ENCODE measurements at regions not wholly inside any gene's neighbourhood (a gene's known extent, or its start where the extent isn't known, plus 50 kb on each side); places are given as distances from the start of the nearest gene placed in this dataset.

DNA sequence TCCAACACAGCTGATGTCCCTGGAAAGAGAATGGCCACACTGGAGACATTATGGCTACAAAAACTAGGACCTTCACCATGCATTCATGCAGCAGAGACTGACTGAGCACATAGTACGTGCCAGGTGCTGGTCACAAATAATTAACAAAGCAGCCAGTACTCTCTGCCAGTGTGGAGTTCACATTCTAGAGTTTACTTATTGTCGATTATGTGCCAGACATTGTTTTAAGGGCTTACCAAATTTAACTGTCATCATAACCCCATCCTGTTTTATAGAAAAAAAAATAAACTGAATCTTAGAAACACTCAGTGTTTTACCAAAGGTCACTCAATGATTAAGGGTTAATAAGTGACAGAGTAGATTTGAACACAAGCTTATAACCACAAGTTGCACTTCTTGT is 143.3 kb downstream of the RRAGC start:
- WGBS (ENCODE audit: extremely low coverage, insufficient read length, low lambda C conversion rate): no CpG with 5 or more reads among the region's 2 CpGs
- H2BK12ac ChIP-seq (ENCODE audit: insufficient read length, low read depth, low read length): no peak overlapping the region
- H3K9me3 Mint-ChIP-seq: no peaks in the 10 kb centered on the region

More for the DNA sequence above, 143.3 kb downstream of the RRAGC start:
- Histone ChIP-seq H3K9me3 (ENCODE audit: control insufficient read depth, low read depth, low read length) (no peaks in the 10 kb centered on the region), H3K27ac (ENCODE audit: insufficient read length, low read depth, low read length) (no peak overlapping the region), H3K9ac (ENCODE audit: extremely low read depth, insufficient read length, low read length) (no peak overlapping the region), H4K91ac (ENCODE audit: insufficient read length, low read depth, low read length) (no peak overlapping the region), H3K14ac (ENCODE audit: insufficient read depth, low read length) (no peak overlapping the region), H3K23me2 (ENCODE audit: insufficient read length, low read depth, low read length, poor library complexity, severe bottlenecking) (no peaks in the 10 kb centered on the region), H2AK5ac (ENCODE audit: insufficient read length, low read length) (no peak overlapping the region), H3K4me1 (ENCODE audit: insufficient read depth, low read length) (no peaks in the 10 kb centered on the region), H3K4me2 (ENCODE audit: insufficient read depth, insufficient read length, low read length) (no peak overlapping the region), H3K4ac (ENCODE audit: low read depth, low read length) (no peak overlapping the region), H2BK120ac (ENCODE audit: low read depth, low read length, poor library complexity, severe bottlenecking) (no peak overlapping the region), H3K27me3 (ENCODE audit: insufficient read depth, low read length) (no peaks in the 10 kb centered on the region), H2BK5ac (ENCODE audit: insufficient read length, low read length) (no peak overlapping the region), H3K56ac (ENCODE audit: insufficient read length, low read depth, low read length) (no peak overlapping the region), H3K79me2 (ENCODE audit: insufficient read depth, low read length) (no peaks in the 10 kb centered on the region), H3K23ac (ENCODE audit: insufficient read length, low read depth, low read length) (no peak overlapping the region), H3T11ph (ENCODE audit: low read length) (no peak overlapping the region), H4K20me1 (ENCODE audit: control insufficient read depth, insufficient read depth, insufficient read length) (no peaks in the 10 kb centered on the region), H3K79me1 (ENCODE audit: insufficient read depth, low read depth, low read length, poor library complexity, severe bottlenecking) (no peaks in the 10 kb centered on the region), H2AFZ (ENCODE audit: low read length) (no peak overlapping the region), H3K18ac (ENCODE audit: insufficient read length, low read depth, low read length) (no peak overlapping the region), H4K5ac (ENCODE audit: insufficient read length, low read depth, low read length) (no peak overlapping the region), H4K8ac (replicated peaks; ENCODE audit: insufficient read length, low read depth, low read length) (no peak overlapping the region), H2BK20ac (ENCODE audit: low read depth, low read length, poor library complexity, severe bottlenecking) (no peak overlapping the region), H2BK15ac (ENCODE audit: low read depth, low read length) (no peak overlapping the region)
- Mint-ChIP-seq H3K4me1 (no peaks in the 10 kb centered on the region), H3K4me3 (no peak overlapping the region), H3K27ac (peak overlapping the region in 1 of 3 experiments; percentile 40; a peak in 1 of 7 replicates), H3K36me3 (ENCODE audit: insufficient read depth in 1 of 3, low read depth in 3 of 3) (no peaks in the 10 kb centered on the region), H3K27me3 (ENCODE audit: low read depth) (peaks cover 8% of the 10 kb centered on the region)
- no peak for DNase-seq
- TF ChIP-seq, protein P1, sequence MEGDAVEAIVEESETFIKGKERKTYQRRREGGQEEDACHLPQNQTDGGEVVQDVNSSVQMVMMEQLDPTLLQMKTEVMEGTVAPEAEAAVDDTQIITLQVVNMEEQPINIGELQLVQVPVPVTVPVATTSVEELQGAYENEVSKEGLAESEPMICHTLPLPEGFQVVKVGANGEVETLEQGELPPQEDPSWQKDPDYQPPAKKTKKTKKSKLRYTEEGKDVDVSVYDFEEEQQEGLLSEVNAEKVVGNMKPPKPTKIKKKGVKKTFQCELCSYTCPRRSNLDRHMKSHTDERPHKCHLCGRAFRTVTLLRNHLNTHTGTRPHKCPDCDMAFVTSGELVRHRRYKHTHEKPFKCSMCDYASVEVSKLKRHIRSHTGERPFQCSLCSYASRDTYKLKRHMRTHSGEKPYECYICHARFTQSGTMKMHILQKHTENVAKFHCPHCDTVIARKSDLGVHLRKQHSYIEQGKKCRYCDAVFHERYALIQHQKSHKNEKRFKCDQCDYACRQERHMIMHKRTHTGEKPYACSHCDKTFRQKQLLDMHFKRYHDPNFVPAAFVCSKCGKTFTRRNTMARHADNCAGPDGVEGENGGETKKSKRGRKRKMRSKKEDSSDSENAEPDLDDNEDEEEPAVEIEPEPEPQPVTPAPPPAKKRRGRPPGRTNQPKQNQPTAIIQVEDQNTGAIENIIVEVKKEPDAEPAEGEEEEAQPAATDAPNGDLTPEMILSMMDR (conservative IDR thresholded peaks at IDR 0.05): no peak

All from H9 (cell line).